Epidermal melanocyte (primary cell): ENCODE measurements at regions not wholly inside any gene's neighbourhood (a gene's known extent, or its start where the extent isn't known, plus 50 kb on each side); places are given as distances from the start of the nearest gene placed in this dataset.
"Not testable (repeated sequence)": the region's sequence is repeated elsewhere in the genome, so short reads cannot be mapped to it uniquely, and the experiment has no call there.

Source experiments
- DNase-seq: peaks from one replicate; pipeline ENCODE4 v3.0.0; 2011; ENCODE audit warnings: low spot score; ENCODE audit not compliant: insufficient read length

GRCh38 chr21:15468368-15468767 is 261.4 kb upstream of the USP25 start:
- no peak for DNase-seq

GRCh38 chr21:15472108-15473040 is 257.4 kb upstream of the USP25 start:
- DNase-seq: no peak

GRCh38 chr21:15477773-15478172 is 252.0 kb upstream of the USP25 start:
- DNase-seq: not testable (repeated sequence)

- no peak for DNase-seq
These were observed 249.6 kb upstream of the USP25 start for GRCh38 chr21:15480160-15480559.

GRCh38 chr21:15483138-15483780 is 246.5 kb upstream of the USP25 start:
- peak; percentile 67 for DNase-seq

GRCh38 chr21:15486460-15487195 is 243.2 kb upstream of the USP25 start:
- no peak for DNase-seq

GRCh38 chr21:15487196-15487550 is 242.6 kb upstream of the USP25 start:
- DNase-seq: no peak

GRCh38 chr21:15491100-15491499 is 238.7 kb upstream of the USP25 start:
- no peak for DNase-seq

GRCh38 chr21:15493646-15494045 is 236.1 kb upstream of the USP25 start:
- no peak for DNase-seq

GRCh38 chr21:15494481-15494880 is 235.3 kb upstream of the USP25 start:
- DNase-seq: no peak

- no peak for DNase-seq
These were observed 233.8 kb upstream of the USP25 start for GRCh38 chr21:15495965-15496364.

- no peak for DNase-seq
These were observed 232.9 kb upstream of the USP25 start for GRCh38 chr21:15496911-15497310.

- DNase-seq: no peak
These were observed 231.3 kb upstream of the USP25 start for GRCh38 chr21:15498455-15498854.

- no peak for DNase-seq
These were observed 223.7 kb upstream of the USP25 start for GRCh38 chr21:15506086-15506485.

- no peak for DNase-seq
These were observed 221.2 kb upstream of the USP25 start for GRCh38 chr21:15508554-15508953.

- no peak for DNase-seq
These were observed 215.5 kb upstream of the USP25 start for GRCh38 chr21:15514073-15514946.

GRCh38 chr21:15515908-15516307 is 213.9 kb upstream of the USP25 start:
- no peak for DNase-seq

- DNase-seq: no peak
These were observed 212.4 kb upstream of the USP25 start for GRCh38 chr21:15517394-15517793.

GRCh38 chr21:15520811-15521643 is 208.8 kb upstream of the USP25 start:
- DNase-seq: no peak

- DNase-seq: no peak
These were observed 208.2 kb upstream of the USP25 start for GRCh38 chr21:15521644-15522001.
